ENCODE measurements at regions not wholly inside any gene's neighbourhood (a gene's known extent, or its start where the extent isn't known, plus 50 kb on each side); places are given as distances from the start of the nearest gene placed in this dataset.

GRCh38 chr2:133657591-133657990 is 89.3 kb upstream of the NCKAP5 start:
- 84% methylated on average over 6 of the region's 6 CpGs for WGBS (ENCODE audit: low lambda C conversion rate)
- H3F3A ChIP-seq (replicated peaks; ENCODE audit: insufficient read depth): no peaks in the 10 kb centered on the region
- no peak overlapping the region for H2AFZ ChIP-seq (ENCODE audit: low read depth)
- CTCF ChIA-PET: interaction anchor here (0.6 kb wide), 1 partner anchor 202 kb away, joined by 3 read pairs; no protein-coding TSS in a partner anchor
- H3K27ac ChIP-seq (ENCODE audit: low read depth in 2 of 2, low read length in 1 of 2): no peak overlapping the region
- no peaks in the 10 kb centered on the region for H3K79me2 ChIP-seq (ENCODE audit: insufficient read depth)
- H3K4me1 ChIP-seq (ENCODE audit: control insufficient read depth in 1 of 2, insufficient read depth in 2 of 2, low read depth in 1 of 2, low read length in 1 of 2): peaks cover 0 to 5% of the 10 kb centered on the region in 2 experiments; a peak in 2 of 4 replicates
- no peaks in the 10 kb centered on the region for H3K9me2 ChIP-seq
- H3K4me3 ChIP-seq (ENCODE audit: low read depth in 2 of 2, low read length in 1 of 2): no peak overlapping the region
- H3K9ac ChIP-seq: no peak overlapping the region
- POLR2A ChIA-PET: no interaction called here
- H4K20me1 ChIP-seq (ENCODE audit: insufficient read depth): no peaks in the 10 kb centered on the region
- no peak for DNase-seq
- H3K9me3 ChIP-seq: no peaks in the 10 kb centered on the region
- H3K27me3 ChIP-seq (ENCODE audit: insufficient read depth): no peaks in the 10 kb centered on the region
- H3K36me3 ChIP-seq (replicated peaks in 1 of 2; ENCODE audit: control insufficient read depth in 1 of 2, insufficient read depth in 2 of 2, low read length in 1 of 2): no peaks in the 10 kb centered on the region
- H3K4me2 ChIP-seq: no peak overlapping the region
- no peak for TF ChIP-seq GABPA (IDR thresholded peaks at IDR 0.05; ENCODE audit: low read depth)

GRCh38 chr2:133658020-133658903 is 90.0 kb upstream of the NCKAP5 start:
- H3K27me3 ChIP-seq (ENCODE audit: insufficient read depth): no peaks in the 10 kb centered on the region
- H3K9me2 ChIP-seq: no peaks in the 10 kb centered on the region
- no peaks in the 10 kb centered on the region for H4K20me1 ChIP-seq (ENCODE audit: insufficient read depth)
- H2AFZ ChIP-seq (ENCODE audit: low read depth): no peak overlapping the region
- H3K4me2 ChIP-seq: no peak overlapping the region
- H3K79me2 ChIP-seq (ENCODE audit: insufficient read depth): no peaks in the 10 kb centered on the region
- POLR2A ChIA-PET: no interaction called here
- no peak for TF ChIP-seq GATA2 (CRISPR knock-in tag; IDR thresholded peaks at IDR 0.05)
- no peak overlapping the region for H3K9ac ChIP-seq
- no peak for DNase-seq
- no peak overlapping the region for H3K4me3 ChIP-seq (ENCODE audit: low read depth in 2 of 2, low read length in 1 of 2)
- H3K9me3 ChIP-seq: no peaks in the 10 kb centered on the region
- H3K4me1 ChIP-seq (ENCODE audit: control insufficient read depth in 1 of 2, insufficient read depth in 2 of 2, low read depth in 1 of 2, low read length in 1 of 2): peaks cover 0 to 5% of the 10 kb centered on the region in 2 experiments; a peak in 2 of 4 replicates
- no peaks in the 10 kb centered on the region for H3K36me3 ChIP-seq (replicated peaks in 1 of 2; ENCODE audit: control insufficient read depth in 1 of 2, insufficient read depth in 2 of 2, low read length in 1 of 2)
- H3K27ac ChIP-seq (ENCODE audit: low read depth in 2 of 2, low read length in 1 of 2): no peak overlapping the region
- WGBS (ENCODE audit: low lambda C conversion rate): 58% methylated on average over 11 of the region's 11 CpGs
- CTCF ChIA-PET: interaction anchor here (0.6 kb wide), 1 partner anchor 202 kb away, joined by 3 read pairs; no protein-coding TSS in a partner anchor
- no peaks in the 10 kb centered on the region for H3F3A ChIP-seq (replicated peaks; ENCODE audit: insufficient read depth)

- H3K79me2 ChIP-seq (ENCODE audit: insufficient read depth): no peaks in the 10 kb centered on the region
- TF ChIP-seq RAD21 (IDR thresholded peaks at IDR 0.05; ENCODE audit: low read length): no peak
- TF ChIP-seq USF2 (IDR thresholded peaks at IDR 0.05; ENCODE audit: borderline replicate concordance, low read depth, low read length): no peak
- TF ChIP-seq SMC3 (IDR thresholded peaks at IDR 0.05; ENCODE audit: low read depth, low read length): no peak
- WGBS (ENCODE audit: low lambda C conversion rate): 82% methylated on average over 6 of the region's 6 CpGs
- no peak overlapping the region for H3K4me3 ChIP-seq (ENCODE audit: low read depth in 2 of 2, low read length in 1 of 2)
- ChIA-PET CTCF (interaction anchor here (1.7 kb wide), 1 partner anchor 120 kb away, joined by 4 read pairs; no protein-coding TSS in a partner anchor), POLR2A (no interaction called here)
- no peaks in the 10 kb centered on the region for H3F3A ChIP-seq (replicated peaks; ENCODE audit: insufficient read depth)
- peaks cover 0 to 5% of the 10 kb centered on the region in 2 experiments; a peak in 2 of 4 replicates for H3K4me1 ChIP-seq (ENCODE audit: control insufficient read depth in 1 of 2, insufficient read depth in 2 of 2, low read depth in 1 of 2, low read length in 1 of 2)
- no peaks in the 10 kb centered on the region for H4K20me1 ChIP-seq (ENCODE audit: insufficient read depth)
- H3K36me3 ChIP-seq (replicated peaks in 1 of 2; ENCODE audit: control insufficient read depth in 1 of 2, insufficient read depth in 2 of 2, low read length in 1 of 2): no peaks in the 10 kb centered on the region
- H2AFZ ChIP-seq (ENCODE audit: low read depth): no peak overlapping the region
- no peaks in the 10 kb centered on the region for H3K9me3 ChIP-seq
- no peak overlapping the region for H3K9ac ChIP-seq
- H3K27me3 ChIP-seq (ENCODE audit: insufficient read depth): no peaks in the 10 kb centered on the region
- no peak overlapping the region for H3K4me2 ChIP-seq
- no peak overlapping the region for H3K27ac ChIP-seq (ENCODE audit: low read depth in 2 of 2, low read length in 1 of 2)
- no peak for DNase-seq
- H3K9me2 ChIP-seq: no peaks in the 10 kb centered on the region
Observed at GRCh38 chr2:133660510-133660909, 92.2 kb upstream of the NCKAP5 start.
